AG09319 (cell line): ENCODE measurements at regions not wholly inside any gene's neighbourhood (a gene's known extent, or its start where the extent isn't known, plus 50 kb on each side); places are given as distances from the start of the nearest gene placed in this dataset.

Experiments
- DNase-seq: peaks from one replicate; pipeline ENCODE4 v3.0.0-alpha.2; 2010; ENCODE audit warnings: low read depth; ENCODE audit errors: extremely low read depth
- TF ChIP-seq, protein P1 (sequence below): IDR thresholded peaks from 2 replicates; pipeline ENCODE4 v1.5.1; 2011; ENCODE audit warnings: low read depth, mild to moderate bottlenecking, inconsistent platforms, low read length, moderate library complexity

DNA sequence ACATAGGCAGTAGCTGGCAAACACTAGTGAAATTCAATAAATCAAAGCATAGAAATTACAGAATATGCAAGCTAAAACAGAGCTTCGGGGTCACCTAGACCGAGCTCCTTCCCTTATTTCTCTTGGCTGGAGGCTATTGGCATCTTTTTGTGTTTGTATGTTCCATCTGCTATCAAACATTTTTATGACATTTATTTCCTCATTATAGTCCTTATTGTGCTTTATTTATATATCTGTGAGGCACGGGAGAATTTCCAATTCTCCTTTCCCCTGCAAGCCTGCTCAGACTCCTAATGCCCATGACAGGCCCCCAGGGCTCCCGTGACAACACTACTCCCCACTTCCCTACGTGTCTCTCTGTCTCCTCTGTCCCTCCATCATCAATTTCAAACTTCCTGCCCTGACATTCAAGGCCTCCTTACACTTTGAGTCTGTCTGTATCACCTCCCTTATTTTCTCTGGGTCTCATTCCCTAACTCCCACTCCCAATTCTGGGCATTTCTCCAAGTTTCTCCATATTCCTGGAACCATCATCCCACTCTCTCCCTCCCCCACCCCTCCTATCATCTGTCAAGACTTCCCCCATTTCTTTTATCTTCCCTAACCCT is 316.9 kb downstream of the OSR1 start:
- TF ChIP-seq, protein P1, sequence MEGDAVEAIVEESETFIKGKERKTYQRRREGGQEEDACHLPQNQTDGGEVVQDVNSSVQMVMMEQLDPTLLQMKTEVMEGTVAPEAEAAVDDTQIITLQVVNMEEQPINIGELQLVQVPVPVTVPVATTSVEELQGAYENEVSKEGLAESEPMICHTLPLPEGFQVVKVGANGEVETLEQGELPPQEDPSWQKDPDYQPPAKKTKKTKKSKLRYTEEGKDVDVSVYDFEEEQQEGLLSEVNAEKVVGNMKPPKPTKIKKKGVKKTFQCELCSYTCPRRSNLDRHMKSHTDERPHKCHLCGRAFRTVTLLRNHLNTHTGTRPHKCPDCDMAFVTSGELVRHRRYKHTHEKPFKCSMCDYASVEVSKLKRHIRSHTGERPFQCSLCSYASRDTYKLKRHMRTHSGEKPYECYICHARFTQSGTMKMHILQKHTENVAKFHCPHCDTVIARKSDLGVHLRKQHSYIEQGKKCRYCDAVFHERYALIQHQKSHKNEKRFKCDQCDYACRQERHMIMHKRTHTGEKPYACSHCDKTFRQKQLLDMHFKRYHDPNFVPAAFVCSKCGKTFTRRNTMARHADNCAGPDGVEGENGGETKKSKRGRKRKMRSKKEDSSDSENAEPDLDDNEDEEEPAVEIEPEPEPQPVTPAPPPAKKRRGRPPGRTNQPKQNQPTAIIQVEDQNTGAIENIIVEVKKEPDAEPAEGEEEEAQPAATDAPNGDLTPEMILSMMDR: no peak
- DNase-seq: no peak

DNA sequence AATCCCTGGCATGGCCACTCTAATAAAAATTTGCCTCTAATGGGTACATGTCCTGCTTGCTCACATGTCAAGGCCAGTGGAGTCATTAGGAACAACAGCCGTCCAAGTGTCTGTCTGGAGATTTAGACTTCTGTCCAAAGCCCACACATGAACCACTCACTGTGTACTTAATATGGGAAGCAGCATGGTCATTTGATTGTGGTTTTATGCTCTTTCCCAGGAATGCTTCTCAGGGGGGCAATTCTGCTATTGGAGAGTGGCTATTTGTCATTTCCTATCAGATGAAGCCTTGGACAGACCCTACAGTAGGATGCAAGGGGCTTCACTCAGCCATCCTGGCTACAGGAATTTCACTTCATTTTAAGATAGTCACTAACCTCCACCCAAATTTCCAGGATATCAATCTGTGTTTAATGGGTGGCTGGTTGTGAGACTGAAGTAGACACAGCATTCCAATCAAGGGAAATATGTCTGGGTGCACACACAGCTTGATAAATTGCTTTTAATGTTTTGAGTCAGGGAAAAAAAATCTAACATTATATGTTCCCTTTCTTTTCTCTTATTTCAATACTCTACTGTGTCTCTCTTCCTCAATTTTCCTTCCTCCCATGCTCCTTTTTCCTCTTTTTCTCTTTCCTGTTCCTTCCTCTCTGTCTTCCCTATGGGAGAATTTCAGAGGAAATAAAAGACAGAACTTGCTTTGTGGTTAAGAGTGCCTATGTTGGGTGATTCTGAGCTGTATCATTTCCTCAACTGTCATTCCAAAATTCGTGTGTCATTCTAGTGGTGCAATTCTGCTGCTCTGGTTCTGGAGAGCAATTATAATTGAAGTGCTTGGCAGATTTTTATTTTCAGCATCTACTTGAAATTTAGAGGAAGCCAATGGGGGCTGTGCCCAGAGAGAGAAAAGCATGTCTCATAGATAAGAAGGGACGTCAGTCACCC is 320.1 kb downstream of the OSR1 start:
- DNase-seq: no peak
- TF ChIP-seq, protein P1: no peak

GRCh38 chr2:19036091-19036490 is 322.3 kb downstream of the OSR1 start:
- no peak for DNase-seq
- TF ChIP-seq, protein P1: no peak

GRCh38 chr2:19035238-19035637 is 323.2 kb downstream of the OSR1 start:
- peak; percentile 47 for DNase-seq
- TF ChIP-seq, protein P1: no peak

- TF ChIP-seq, protein P1: no peak
- DNase-seq: no peak
Measured at GRCh38 chr2:19033240-19033639, 325.2 kb downstream of the OSR1 start.

DNA sequence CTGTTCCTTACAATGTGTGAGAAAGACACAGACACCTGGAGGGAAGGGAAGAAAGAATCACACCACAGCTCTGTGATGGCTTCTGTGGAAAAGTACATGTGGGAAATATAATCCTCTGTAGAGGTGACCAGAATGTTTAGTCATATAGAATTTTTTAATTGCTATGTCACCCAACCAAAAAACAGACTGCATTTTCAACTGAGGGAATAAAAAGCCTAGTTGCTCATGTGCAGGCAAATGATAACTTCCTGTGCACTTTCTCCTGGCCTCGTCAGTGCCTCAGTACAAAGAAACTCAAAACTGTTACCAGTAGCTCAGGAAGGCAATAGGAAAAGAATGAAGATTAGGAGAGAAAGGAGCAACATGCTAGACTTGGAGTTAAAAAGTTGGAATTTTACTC is 326.8 kb downstream of the OSR1 start:
- DNase-seq: no peak
- TF ChIP-seq, protein P1: no peak

- DNase-seq: no peak
- TF ChIP-seq, protein P1: no peak
Measured at GRCh38 chr2:19029655-19030054, 328.8 kb downstream of the OSR1 start.
